Stimulated activated CD4-positive, alpha-beta T cell treated with anti-CD3 and anti-CD28 coated beads, TNF-alpha, amount 100 ng/mL, for 24 hours (primary cell): ENCODE measurements at regions not wholly inside any gene's neighbourhood (a gene's known extent, or its start where the extent isn't known, plus 50 kb on each side); places are given as distances from the start of the nearest gene placed in this dataset.

Experiments used
- DNase-seq, 3 experiments: peaks; one replicate each; pipeline ENCODE4 v3.0.0-alpha.2; 2020; ENCODE audit warnings: low read depth in 3 of 3

- no peak for DNase-seq
These were observed 296.2 kb upstream of the ANO3 start for GRCh38 chr11:26035696-26036095.

DNA sequence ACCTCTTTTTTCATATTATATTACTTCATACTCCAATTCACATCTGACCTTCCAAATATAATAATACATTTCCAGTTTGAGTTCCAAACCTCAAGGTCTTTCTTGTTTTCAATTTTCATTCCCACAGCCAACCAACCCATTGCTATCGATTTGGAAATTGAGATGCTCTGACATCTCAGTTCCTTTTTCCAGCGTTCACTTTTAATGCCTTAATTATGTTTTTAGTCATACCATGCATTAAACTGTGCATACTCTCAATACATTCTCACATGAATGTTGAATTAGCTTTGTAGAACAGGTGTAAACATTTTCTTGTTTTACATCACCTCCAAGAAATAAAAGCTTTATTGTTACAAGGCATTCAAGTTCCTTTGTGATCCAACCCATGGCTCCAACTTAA, 294.2 kb upstream of the ANO3 start:
- no peak for DNase-seq

DNA sequence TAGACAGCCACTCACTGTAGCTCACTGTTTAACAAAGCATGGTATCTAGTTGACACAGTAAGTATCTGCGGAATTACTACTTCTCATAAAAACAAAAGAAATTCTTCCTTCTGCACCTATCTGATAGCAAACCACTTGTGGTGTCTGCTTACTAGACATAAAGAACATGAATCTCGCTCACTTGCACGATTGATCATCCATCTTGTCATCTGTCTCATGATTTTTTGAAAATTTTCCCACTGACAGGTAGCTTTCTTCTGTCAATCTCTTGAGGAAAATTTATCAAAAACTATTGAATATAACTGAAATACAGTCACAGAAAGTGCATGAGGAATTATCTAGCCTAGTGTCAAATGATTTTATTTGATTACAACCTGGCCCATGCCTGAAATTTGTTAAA, 291.6 kb upstream of the ANO3 start:
- DNase-seq: no peak

GRCh38 chr11:26042113-26042512, 289.8 kb upstream of the ANO3 start:
- no peak for DNase-seq

DNA sequence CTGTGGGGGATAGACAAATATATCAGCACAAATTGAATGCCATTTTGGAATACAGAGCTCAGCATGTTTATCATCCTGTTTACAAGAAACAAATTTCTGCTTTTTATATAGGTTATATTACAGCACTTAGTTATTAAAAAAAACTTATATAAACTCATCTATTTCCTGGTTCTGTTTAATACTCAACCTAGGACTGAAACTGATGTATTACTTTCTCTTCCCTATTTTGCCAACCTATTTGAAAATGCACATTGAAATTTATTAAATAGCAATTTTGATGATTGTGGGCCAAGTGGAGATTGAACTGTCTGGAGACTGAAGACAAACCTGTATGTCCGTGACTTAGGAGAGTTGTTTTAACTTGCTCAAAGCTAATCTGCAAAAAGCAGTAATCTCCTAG, 288.3 kb upstream of the ANO3 start:
- no peak for DNase-seq

- no peak for DNase-seq
These were observed 287.5 kb upstream of the ANO3 start for GRCh38 chr11:26044389-26044788.

- no peak for DNase-seq
These were observed 286.8 kb upstream of the ANO3 start for GRCh38 chr11:26045082-26045481.

DNA sequence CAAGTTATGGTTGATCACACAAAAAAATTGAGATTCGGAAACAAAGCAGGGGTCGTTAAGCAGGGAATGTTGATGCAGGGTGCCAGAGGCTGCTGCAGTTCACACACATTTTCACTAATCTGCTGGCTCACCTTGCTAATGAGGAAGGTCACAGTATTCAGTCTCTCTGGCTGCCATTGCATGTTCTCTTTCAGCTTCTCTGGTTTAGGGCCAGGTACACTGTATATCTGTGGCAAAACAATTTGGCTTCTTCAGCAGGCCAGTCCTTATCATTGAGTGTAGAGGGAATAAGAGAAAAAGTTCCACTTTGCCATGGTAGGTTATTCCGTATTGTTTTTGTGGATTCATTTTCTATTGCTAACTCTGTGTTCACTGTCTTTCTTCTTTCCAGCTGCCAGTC, 283.7 kb upstream of the ANO3 start:
- DNase-seq: no peak

GRCh38 chr11:26053966-26054365, 278.0 kb upstream of the ANO3 start:
- no peak for DNase-seq

GRCh38 chr11:26062660-26063059, 269.3 kb upstream of the ANO3 start:
- DNase-seq: no peak

- DNase-seq: no peak
These were observed 268.0 kb upstream of the ANO3 start for GRCh38 chr11:26063915-26064314.

- no peak for DNase-seq
These were observed 266.0 kb upstream of the ANO3 start for GRCh38 chr11:26065944-26066343.

GRCh38 chr11:26070714-26071380, 261.1 kb upstream of the ANO3 start:
- no peak for DNase-seq

DNA sequence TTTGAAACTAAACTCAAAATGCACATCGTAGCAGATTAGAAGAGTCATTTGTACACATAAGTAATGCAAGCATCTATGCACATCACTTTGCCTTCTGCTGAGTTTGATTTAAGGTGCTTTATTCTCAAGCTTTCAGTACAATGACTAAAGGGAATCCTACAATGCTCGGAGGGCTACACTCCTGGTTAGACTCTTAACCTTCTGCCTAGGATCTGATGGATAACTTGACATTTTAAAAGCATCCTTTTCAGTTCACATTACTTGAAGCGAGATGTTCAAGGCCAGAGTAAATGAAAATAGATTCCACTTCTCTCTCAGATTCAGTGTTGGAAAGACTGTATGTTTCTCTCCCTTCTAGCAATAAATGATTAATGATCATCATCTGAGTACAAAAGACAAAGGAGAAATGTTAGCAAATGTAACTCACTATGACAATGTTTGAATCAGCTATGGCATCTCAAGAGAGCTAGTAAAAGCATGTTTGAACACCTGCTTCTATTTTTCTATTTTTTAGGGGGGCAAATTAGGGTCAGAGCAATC, 259.2 kb upstream of the ANO3 start:
- no peak for DNase-seq

DNA sequence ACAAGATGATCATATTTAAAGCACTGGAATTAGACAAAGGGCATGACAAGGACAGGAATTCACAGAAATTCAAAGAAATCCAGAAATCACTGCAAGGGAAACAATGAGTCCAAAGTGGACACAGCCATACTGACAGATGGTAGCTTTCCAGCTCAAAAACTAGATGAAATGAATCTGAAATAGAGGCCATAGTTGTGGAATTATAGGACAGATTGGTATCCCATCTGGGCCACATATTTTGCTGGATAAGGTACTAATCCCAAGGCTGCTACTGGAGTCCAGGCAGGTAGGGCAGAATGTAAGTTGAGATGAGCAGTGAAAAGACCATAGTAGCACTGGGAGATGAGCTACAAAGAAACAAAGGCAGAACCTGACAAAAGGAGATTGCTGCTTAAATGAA, 258.3 kb upstream of the ANO3 start:
- DNase-seq: no peak

GRCh38 chr11:26076233-26076990, 255.5 kb upstream of the ANO3 start:
- no peak for DNase-seq

DNA sequence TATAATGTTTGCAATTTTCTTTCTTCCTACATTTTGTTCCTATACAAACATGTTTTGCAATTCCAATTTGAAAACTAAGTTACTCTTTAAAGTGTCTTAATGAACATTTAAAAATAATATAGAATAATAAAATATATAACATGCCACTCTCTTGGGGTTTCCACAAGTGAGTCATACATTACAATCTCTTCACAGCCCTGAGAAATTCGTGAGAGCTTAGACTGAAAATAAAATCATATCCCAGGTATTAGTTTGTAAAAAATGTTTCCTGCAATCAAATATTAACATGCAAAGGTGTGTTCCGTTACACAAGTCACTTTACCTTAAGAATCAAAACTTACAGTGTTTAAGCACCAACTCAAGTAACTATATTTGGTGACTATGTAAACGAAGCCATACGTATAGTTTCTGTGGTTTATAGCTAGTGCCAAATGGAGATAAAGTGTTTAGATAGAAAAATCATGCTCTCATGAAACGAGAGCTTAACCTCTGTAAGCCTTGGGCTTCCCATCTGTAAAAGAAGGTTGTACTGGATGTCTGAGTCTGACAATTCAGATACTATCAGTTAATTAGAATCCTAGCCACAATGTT, 253.6 kb upstream of the ANO3 start:
- DNase-seq: no peak

DNA sequence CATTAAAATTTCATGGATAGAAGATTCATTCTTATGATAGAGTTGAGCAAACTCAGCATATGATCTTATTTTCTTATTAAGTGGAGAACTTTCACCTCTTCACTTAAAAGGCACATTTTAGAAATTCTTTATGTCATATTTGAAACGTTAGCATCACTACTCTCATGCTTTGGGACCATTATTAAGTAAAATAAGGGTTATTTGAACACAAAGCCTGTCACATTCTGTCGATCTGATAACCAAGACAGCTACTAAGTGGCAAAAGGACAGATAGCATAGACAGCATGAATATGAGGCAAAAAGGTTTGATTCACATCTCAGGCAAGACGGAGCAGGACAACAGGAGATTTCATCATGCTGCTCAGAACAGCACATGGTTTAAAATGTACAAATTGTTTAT, 247.6 kb upstream of the ANO3 start:
- DNase-seq: no peak

GRCh38 chr11:26086028-26086427, 245.9 kb upstream of the ANO3 start:
- no peak for DNase-seq

- no peak for DNase-seq
These were observed 244.6 kb upstream of the ANO3 start for GRCh38 chr11:26087120-26087935.

DNA sequence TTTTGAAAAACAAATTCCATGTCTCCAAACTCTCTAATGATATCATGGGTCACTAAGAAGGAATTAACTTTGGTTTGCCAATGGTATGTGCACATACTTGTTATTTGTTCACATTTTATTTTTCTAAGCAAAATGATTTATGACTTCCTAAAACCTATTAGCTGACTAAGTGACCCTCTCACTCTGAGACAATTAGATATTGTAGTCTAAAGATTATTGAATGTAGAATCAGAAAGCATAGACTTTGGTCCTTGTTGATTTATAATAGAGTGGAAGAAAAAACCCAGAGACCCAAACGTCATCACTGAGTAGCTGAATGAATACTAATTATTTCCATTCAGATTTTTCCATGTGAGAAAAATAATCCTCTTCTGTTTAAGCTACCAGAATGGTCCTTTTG, 243.5 kb upstream of the ANO3 start:
- DNase-seq: no peak

DNA sequence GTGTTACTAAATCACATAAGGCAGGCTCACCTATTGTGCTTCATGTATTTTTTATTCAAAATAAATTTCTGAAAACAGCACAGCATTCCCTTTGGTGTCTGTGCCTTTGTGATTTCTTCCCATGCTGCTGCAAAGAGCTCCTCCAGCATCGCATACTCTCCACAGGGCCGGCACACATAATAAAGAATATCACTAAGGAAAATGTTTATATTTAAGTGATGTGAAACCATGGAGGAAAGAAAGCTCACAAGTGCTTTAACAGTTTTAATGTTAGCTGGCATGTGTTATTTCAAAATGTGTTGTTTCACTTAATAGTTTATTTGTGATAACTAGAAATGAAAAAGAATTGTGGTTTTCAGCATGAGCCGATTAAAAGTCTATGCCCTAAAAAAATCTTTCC, 241.3 kb upstream of the ANO3 start:
- DNase-seq: no peak
